AG09319 (cell line): ENCODE measurements at regions not wholly inside any gene's neighbourhood (a gene's known extent, or its start where the extent isn't known, plus 50 kb on each side); places are given as distances from the start of the nearest gene placed in this dataset.

Experiments
- DNase-seq: peaks from one replicate; pipeline ENCODE4 v3.0.0-alpha.2; 2010; ENCODE audit warnings: low read depth; ENCODE audit errors: extremely low read depth
- CTCF ChIP-seq: IDR thresholded peaks from 2 replicates; pipeline ENCODE4 v1.5.1; 2011; ENCODE audit warnings: low read depth, mild to moderate bottlenecking, inconsistent platforms, low read length, moderate library complexity

- no peak for TF ChIP-seq CTCF
- DNase-seq = no peak
Observed at GRCh38 chr12:61706783-61707182, 553.4 kb upstream of the USP15 start.

GRCh38 chr12:61713121-61713520, 547.1 kb upstream of the USP15 start:
- no peak for TF ChIP-seq CTCF
- DNase-seq = no peak

- DNase-seq = no peak
Observed at GRCh38 chr12:61717986-61718385, 542.2 kb upstream of the USP15 start.

GRCh38 chr12:61739925-61740324, 520.3 kb upstream of the USP15 start:
- no peak for DNase-seq

More at GRCh38 chr12:61717986-61718385, 542.2 kb upstream of the USP15 start:
- TF ChIP-seq CTCF = no peak

GRCh38 chr12:61750604-61751003, 509.6 kb upstream of the USP15 start:
- TF ChIP-seq CTCF = no peak
- DNase-seq = no peak

More at GRCh38 chr12:61739925-61740324, 520.3 kb upstream of the USP15 start:
- no peak for TF ChIP-seq CTCF

- DNase-seq = no peak
- TF ChIP-seq CTCF = no peak
Observed at GRCh38 chr12:61754214-61754613, 506.0 kb upstream of the USP15 start.

GRCh38 chr12:61757831-61758505, 502.2 kb upstream of the USP15 start:
- no peak for DNase-seq
- no peak for TF ChIP-seq CTCF
